Left renal cortex interstitium (tissue), 4 donors: ENCODE measurements at regions not wholly inside any gene's neighbourhood (a gene's known extent, or its start where the extent isn't known, plus 50 kb on each side); places are given as distances from the start of the nearest gene placed in this dataset.

ENCODE experiments used
- DNase-seq, 4 donors: peaks; one replicate each; pipeline ENCODE4 v3.0.0-alpha.2; 2013; ENCODE audit warnings: low read depth in 4 of 4, low spot score in 2 of 4, missing footprints in 1 of 4

DNA sequence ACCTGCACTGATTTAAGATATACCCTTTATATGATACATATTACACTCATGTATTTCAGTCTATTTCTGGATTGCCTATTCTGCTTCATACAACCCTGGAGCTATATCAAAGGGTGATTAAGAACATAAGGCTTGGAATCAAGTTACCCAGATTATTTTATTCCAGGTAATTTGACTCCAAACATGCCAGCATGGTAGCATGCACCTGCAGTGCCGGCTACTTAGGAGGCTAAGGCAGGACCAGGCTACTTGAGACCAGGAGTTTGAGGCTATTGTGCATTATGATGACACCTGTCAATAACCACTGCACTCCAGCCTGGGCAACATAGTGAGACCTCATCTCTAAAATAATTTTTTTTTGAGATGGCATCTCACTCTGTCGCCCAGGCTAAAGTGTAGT is 50.4 kb upstream of the NEO1 start:
- no peak for DNase-seq

DNA sequence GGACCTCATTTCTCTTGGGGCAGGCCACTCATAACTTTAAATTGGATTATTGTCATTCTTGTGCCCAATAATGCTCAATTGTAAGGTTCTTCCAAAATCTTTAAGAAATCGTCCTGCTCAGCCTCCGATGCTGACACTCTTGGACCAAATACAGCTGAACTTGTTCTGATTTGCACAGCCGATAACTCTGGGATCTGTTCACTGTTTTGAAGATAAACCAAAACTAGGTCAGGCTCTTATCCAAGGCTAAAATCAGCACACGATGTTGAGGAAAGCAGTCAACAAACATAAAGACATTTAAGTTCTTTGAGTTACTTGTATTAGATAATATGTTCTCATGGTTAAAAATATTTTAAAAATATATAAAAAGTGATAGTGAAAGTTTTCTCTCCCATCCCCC is 52.0 kb upstream of the NEO1 start:
- DNase-seq = no peak

DNA sequence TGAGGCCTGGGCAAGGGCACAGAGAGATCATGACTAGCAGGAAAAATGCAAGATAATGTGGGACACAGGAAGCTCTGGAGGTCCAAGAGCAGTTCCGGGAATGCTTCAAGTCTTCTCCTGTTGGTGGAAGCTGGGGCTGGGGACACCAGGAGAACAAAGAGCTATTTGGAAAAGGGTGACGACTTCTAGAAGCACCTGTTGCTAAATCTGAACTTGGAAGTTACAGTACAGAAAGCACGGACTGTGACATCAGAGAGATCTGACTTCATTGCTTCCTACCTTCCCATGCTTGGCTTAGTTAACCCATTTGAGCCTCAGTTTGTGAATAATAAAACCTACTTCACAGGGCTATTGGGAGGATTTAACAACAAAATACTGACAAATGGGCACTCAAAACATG is 52.7 kb upstream of the NEO1 start:
- DNase-seq = no peak

DNA sequence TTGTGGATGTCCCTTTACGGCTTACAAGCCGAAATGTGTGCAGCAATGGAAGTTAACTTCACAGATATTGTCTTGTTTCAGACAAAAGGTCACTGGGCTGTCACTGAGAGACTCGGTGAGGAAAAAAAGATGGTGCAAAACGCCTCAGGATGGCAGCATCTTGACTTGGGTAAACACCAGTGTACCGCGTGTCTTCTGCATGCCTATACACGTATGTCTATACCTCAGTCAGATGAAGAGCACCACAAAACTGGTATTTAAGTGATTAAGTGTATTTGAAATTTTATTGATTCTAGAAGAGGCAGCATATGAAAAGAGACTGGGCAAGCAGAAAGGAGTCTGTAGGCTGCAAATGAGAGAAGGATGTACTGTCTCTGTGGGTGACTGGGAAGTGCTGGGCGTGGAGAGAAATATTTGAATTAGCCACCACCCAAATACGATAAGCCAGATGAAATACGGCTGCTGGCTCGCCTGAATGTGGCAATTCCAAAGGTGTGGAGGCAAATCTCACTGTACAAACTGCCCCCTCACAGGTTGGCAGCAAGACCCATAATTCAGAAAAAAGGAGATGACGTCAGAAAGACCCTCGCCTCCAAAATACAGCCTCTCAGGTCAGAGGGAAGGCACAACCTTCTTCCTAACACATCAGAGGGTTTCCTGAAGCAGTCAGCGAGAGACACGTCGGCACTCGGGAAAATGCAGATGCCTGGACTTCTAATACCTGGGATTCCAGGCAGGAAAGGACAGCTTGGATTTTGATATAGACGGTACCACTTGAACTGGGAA is 53.4 kb upstream of the NEO1 start:
- no peak for DNase-seq

DNA sequence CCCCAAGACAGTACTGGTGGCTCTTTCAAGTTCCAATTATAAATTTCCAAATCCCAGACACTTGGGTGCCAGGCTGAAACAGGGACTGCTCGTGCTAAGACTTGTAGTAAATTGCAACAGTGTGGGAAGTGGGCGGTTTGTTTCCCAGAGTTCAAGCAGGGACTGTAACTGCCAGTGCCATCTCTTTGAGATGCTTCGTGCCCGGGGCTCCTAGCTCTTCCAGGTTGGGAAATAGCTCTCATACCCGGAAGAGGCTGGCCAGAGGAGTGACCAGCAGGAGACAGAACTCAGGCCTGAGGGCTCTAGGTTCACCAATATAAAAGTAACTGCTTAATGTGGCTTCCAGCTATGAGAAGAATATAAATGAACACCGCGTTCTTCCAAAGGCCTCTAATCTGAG is 54.0 kb upstream of the NEO1 start:
- no peak for DNase-seq

DNA sequence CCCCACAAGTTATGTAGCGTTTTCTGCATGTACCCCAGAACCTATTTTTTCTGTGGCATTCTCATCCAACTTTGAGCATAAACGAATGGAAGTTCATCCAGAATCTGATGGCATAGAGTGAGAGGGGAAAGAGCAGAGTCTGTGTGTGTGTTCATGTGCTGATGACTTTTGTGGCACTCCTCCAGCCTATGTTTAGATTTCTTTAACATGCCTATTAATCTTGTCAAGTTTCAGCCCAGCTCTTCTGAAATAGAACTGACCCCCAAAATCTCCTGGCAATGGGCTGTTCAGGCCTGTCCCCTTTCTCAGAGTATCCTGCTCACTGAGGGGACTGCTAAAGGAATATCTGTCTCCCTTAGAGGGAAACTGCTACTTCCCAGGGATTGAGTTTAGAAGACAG is 56.4 kb upstream of the NEO1 start:
- no peak for DNase-seq

DNA sequence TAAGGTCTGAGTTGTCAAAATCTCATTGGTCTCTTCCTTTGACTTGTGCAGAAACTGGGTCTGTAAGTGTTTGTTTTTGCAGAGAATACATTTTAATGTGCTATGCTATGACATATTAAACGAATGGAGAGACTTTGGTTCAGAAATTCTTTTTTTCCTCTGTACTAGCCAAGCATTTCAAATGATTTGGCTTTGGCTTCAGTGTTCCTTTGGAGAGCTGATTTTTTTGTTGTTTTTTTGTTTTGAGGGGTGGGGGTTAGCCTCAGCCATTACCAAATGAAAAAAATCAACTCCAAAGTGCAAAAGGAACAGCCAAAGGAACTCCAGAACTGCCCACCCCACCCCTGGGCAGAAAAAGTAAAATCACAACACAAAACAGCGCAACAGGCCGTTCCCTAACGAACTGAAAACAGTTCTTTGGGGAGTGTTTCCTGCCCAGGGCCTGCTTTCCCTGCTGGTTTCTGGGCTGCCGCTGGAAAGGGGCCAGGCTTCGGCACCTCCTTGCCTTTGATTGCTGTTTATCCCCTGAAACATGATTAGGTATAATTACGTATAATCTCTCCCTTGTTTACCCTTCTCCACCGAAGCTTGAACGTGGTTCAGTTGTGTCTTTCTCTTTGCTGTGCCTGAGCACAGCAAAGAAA is 57.6 kb upstream of the NEO1 start:
- DNase-seq = no peak

DNA sequence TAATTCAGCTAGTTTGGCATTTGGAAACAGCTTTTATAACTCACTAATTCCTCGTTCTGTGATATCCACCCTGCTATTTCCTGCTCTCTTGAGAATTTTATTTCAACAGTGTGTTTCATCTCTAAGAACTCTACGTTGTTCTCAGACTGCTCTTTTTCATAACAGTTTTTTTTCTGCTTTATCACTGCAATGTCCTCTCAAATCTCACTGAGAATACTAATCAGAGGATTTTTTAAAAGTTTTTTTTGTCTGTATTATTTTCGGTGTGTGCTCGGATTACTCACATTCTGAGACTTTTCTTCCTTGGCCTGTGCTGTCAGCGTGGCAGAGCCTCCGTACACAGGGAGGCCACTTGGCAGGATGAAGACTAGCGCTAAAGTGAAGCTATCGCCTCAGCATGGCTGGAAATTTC is 59.4 kb upstream of the NEO1 start:
- no peak for DNase-seq

DNA sequence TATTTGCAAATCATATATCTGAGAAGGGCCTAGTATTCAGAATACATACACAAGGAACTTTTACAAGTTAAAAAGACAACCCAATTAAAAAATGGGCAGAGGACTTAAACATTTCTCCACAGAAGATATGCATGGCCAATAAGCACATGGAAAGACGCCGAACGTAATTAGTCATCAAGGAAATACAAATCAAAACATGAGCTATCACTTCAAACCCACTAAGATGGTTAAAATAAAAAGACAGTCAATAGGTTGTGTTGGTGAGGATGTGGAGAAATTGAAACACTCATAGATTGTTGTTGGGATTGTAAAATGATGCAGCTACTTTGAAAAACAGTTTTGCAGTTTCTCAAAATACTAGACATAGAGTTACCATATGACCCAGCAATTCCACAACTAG is 61.2 kb upstream of the NEO1 start:
- no peak for DNase-seq

DNA sequence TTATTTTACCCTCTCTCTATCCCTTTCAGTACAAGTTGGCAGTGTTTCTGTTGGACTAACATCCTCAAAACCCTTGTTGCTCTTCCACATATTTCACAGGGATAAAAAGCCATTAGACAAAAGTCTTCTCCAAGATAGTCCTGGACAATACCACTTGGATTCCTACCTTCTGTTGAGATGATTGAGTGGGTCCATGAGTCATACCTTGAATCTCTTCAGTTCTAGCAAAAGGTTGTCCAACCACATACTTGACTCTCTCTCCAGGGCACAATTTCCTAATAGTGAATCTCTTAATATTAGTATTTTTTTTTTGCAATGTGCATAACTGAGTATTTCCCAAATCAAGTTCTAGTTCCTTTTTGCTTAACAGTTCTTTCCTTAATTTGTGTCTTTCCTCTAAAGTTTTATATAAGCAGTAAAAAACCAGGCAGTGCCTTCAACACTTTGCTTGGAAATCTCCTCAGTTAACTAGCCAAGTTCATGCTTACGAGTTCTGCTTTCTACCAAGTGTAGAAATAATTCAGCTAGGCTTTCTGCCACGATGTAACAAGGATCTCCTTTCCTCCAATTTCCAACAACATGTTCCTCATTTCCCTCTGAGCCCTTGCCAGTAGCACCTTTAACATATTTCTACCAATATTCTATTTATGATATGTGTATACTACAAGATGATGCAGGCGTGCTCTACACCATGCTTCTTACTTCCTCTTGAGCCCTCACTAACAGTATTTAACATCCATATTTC is 68.3 kb upstream of the NEO1 start:
- no peak for DNase-seq

DNA sequence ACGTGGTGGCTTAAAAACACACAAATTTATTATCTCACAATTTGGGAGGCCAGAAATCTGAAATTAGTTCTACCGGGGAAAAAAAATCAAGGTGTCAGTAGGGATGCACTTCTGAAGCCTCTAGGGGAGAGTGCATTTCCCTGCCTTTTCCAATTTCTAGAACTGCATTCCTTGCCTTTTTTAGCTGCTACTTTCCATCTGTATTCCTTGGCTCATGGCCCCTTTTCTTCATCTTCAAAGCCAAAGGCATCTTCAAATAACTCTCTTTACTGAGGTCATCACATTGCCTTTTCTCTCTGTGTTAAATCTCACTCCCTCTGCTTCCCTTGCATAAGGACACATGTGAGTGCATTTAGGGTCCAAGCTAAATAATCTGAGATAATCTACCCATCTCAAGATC is 69.5 kb upstream of the NEO1 start:
- DNase-seq = no peak

DNA sequence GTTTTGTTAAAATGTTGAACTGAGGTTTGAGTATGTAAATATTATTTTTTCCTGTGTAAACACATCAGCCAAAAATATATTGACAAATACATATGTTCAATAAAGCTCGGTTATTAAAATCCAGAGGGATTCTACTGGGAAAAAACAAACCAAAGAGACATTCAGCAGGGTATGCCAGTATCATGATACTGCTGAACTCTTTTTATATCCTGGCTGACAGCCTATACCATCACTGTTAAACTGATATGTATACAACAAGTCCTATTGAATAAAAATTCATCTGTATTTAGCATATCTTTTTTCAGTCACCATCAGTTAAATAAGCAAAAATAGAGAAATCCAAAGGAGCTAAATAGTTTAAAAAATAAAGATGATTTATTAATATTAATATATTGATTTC is 71.6 kb upstream of the NEO1 start:
- DNase-seq = no peak

DNA sequence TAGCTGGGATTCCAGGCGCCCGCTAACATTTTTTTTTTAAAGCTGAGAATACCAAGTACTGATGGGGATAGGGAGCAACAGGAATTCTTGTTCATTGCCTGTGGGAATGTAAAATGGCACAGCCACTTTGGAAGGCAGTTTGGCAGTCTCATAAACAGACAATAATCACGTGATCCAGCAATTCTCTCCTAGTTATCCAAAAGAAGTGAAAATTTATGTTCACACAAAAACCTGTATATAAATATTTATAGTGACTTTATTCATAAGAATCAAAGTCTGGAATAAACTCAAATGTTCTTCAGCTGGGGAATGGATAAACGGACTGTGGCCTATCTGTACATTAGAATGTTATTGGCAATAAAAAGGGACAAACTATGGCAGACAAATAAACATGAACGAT is 72.5 kb upstream of the NEO1 start:
- no peak for DNase-seq

DNA sequence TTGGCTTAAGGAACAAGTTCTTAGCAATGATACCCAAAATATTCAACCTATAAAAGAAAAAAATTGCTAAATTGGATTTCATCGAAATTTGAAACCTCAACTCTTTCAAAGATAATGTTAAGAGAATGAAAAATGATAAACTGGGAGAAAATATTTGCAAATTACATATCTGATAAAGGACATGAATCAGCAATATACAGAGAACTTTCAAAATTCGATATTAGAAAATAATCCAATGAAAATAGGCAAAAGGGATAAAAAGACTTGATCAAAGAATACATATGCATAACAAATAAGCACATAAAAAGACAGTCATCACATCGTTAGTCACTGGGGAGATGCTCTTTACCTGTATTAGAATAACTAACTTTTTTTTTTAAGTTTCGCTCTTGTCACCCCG is 73.0 kb upstream of the NEO1 start:
- DNase-seq = no peak

DNA sequence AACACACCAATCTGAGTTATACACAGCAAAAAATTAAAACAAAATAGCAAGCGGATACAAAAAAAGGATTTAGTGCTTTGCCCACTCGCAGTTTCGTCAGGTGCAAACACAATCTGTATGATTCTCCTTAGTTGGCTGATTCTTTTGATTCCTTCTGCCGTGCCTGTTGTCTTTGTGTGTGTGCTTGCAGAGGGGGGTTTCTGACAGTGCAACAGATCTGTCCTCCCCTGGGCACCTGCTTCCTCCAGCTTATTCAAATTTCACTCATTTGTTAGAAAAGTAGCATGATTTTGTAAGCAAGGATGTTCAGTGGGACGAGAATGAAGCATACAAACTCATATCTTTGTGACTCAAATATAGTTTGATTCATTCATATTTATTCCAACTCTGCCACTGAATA is 74.0 kb upstream of the NEO1 start:
- DNase-seq = no peak

DNA sequence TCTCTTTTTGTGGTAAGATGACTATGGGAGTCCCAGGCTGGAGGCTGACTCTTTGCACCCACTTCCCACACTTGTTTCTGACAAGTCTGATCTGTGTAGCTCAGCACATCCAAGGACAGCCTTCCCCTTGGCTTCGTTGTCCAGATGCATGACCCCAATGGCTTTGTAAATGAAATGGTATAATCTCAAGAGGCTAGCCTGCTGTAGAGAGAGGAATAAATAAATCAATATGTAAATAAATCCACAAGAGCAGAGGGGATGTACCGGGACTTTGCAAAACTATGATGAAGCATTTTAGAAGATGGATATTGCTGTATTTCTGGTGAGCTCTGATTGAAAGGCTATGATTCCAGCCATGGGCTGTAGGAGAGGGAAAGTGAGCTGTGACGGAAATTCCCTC is 79.9 kb upstream of the NEO1 start:
- DNase-seq = no peak

DNA sequence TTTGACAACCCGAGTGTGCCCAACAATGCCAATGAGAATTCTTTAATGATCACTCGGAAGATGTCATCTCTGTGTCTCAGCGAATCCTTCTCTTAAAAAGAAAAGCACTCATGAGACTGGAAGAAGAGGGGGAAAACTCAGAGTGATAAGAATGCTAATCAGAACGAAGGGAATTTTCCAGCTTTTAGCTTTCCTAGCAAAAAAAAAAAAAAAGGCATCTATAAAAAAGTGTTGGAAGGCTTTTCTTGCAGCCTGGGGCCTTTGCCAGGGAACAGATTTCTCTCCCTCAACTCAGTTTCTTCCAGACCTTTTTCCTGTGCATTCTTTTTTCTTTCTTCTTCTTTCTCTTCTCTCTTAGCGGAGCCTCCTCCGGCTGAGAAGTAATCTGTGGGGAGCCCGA is 80.5 kb upstream of the NEO1 start:
- no peak for DNase-seq

DNA sequence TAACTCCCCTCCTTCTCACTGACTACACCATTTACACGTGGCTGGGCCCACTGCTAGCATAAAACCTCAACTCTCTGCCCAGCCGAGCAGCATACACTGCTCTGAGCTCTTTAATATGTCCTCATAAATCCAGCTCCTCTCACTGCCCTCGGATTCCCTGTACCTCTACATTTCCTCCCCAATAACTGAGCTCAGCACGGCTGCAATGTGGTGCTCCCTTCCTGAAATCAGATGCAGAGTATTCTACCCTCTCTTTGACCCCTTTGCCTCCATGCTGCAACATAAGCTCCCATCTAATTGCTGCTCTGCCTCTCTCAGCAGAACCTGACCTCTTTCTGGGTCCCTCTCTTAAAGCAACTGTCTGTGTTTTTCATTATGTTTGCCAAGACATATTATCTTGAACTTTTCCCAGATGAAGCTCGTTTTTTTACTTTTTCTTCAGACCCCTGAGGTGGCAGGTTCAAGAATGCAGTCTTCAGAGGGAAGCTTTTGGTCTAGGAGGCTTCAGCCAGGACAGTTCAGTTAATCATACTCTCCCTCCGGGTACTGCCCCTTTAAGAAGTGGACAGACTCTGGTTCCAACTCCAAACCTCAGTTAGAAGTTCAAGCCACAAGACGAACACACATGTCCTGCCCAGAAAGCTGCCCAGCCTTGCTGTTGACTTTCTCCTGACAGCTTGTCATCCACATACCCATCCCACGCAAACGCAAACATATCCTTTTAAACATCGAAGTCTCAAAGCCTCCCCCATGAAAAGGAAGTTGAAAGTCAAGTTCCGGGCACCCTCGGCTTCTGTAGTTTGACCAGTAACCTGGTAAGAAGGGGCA is 81.1 kb upstream of the NEO1 start:
- no peak for DNase-seq

DNA sequence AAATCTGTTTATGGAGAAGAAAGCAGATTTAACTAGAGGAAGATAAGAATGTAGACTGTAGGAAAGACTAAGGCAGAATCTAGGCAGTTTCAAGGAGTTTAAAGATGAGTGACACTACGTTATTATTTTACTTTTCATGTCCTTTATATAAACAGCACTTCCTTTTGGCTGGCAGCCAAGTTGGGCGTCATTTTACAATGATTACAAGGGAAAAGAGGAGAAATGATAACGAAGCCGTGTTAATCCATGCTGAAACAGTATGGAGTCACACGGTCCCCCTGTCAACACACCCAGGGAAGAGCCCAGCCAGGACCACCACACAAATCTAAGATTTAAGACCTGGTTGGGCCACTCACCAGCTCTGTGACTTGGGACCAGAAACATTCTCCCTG is 83.7 kb upstream of the NEO1 start:
- DNase-seq = no peak

DNA sequence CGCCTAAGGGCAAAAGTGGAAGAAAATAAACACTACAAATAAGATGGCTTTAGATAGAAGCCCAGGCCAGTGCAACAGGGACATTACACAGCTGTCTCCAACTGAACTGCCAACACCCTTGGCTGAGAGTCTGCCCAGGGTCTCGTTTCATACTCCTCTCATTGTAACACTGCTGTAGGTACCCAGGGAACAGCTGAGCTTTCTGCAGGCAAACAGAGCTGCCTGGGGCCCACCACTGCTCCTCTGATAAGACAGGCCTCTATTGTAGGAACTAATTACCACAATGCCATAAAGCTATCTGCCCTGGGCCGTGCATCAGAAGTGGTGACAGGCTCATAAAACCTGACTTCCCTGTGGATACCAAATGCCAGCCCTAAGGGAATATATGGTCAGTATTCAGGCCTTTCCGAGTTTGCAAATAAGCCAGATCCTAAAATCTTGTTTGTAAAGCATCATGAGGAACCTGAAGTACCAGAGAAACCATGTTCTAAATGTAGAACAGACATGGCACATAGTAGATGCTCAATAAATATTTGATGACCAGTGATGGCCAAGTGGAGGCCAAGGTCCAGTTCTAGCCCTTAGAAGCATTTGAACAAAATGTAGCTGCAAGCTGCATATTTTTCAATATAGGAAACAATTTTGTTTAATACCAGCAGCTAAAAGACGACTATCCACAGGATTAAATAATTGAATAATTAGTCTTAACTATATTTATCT is 84.3 kb upstream of the NEO1 start:
- DNase-seq = no peak
